H1 (cell line): ENCODE measurements at regions not wholly inside any gene's neighbourhood (a gene's known extent, or its start where the extent isn't known, plus 50 kb on each side); places are given as distances from the start of the nearest gene placed in this dataset.

Experiments used
- CTCF ChIA-PET: fragments of 300-600 bp; sonication (Branson Sonifier 250); formaldehyde crosslinking; loops from one replicate; lab custom pipeline; 2021; ENCODE audit not compliant: partially characterized antibody; lab: Charles Lee
- POLR2A ChIA-PET: fragments of 300-600 bp; sonication (Branson Sonifier 250); formaldehyde crosslinking; loops from one replicate; lab custom pipeline; 2021; ENCODE audit warnings: inconsistent platforms; ENCODE audit not compliant: partially characterized antibody; lab: Charles Lee
- DNase-seq, 2 experiments: peaks; one replicate each; pipeline versions ENCODE4 v3.0.0 to v3.0.0-alpha.2; 2010 to 2022; ENCODE audit warnings: low spot score in 2 of 2, low read depth in 1 of 2, mixed read lengths in 1 of 2
- FAIRE-seq: peaks from 2 replicates; lab custom pipeline; 2011; peaks lifted over from hg19 to GRCh38; lab: Jason Lieb, UNC
- H2AFZ ChIP-seq: 2 replicates; pipeline ENCODE4 v1.8.1; 2012; ENCODE audit warnings: low read length, inconsistent platforms
- H2AK5ac ChIP-seq: 2 replicates; pipeline ENCODE4 v1.6.1; 2013; ENCODE audit warnings: low read depth, low read length
- H2BK120ac ChIP-seq: replicated peaks from 2 replicates; pipeline ENCODE3; 2013; ENCODE audit warnings: low read depth, low read length, inconsistent platforms
- H2BK12ac ChIP-seq: 2 replicates; pipeline ENCODE4 v1.6.1; 2013; ENCODE audit warnings: low read depth, low read length
- H2BK15ac ChIP-seq: 2 replicates; pipeline ENCODE4 v1.6.1; 2013; ENCODE audit warnings: low read length
- H2BK20ac ChIP-seq: 2 replicates; pipeline ENCODE4 v1.6.1; 2013; ENCODE audit warnings: low read length
- H2BK5ac ChIP-seq: 2 replicates; pipeline ENCODE4 v1.6.1; 2013; ENCODE audit warnings: low read depth, low read length
- H3K14ac ChIP-seq: 2 replicates; pipeline ENCODE4 v1.6.1; 2013; ENCODE audit warnings: inconsistent platforms; ENCODE audit not compliant: insufficient read length
- H3K18ac ChIP-seq: 2 replicates; pipeline ENCODE4 v1.6.1; 2013; ENCODE audit warnings: low read length; ENCODE audit errors: extremely low read depth
- H3K23ac ChIP-seq: 2 replicates; pipeline ENCODE4 v1.6.1; 2013; ENCODE audit warnings: inconsistent platforms; ENCODE audit not compliant: insufficient read length
- H3K23me2 ChIP-seq: 2 replicates; pipeline ENCODE4 v1.6.1; 2013; ENCODE audit warnings: low read depth, low read length
- H3K27ac ChIP-seq: 2 replicates; pipeline ENCODE4 v1.6.1; 2011; ENCODE audit warnings: low read depth, low read length, inconsistent platforms
- H3K27me3 ChIP-seq, 4 experiments: replicated peaks in 1 of 4; 1 replicate in 1 of 4; 2 replicates in 3 of 4; pipeline versions ENCODE4 v1.6.1 to v1.8.1; 2011 to 2013; ENCODE audit warnings: low read length in 3 of 4, mild to moderate bottlenecking in 3 of 4, inconsistent platforms in 2 of 4, mixed read lengths in 2 of 4, moderate library complexity in 1 of 4; ENCODE audit not compliant: control insufficient read depth in 3 of 4, insufficient read depth in 3 of 4; ENCODE audit errors: extremely low read depth in 1 of 4
- H3K36me3 ChIP-seq, 4 experiments: 2 replicates each; pipeline versions ENCODE4 v1.6.1 to v1.8.1; 2011 to 2013; ENCODE audit warnings: mild to moderate bottlenecking in 4 of 4, low read length in 3 of 4, moderate library complexity in 2 of 4, control low read depth in 1 of 4, inconsistent platforms in 1 of 4; ENCODE audit not compliant: insufficient read depth in 4 of 4, control insufficient read depth in 2 of 4
- H3K4ac ChIP-seq: replicated peaks from 2 replicates; pipeline ENCODE3; 2013; ENCODE audit warnings: low read length, low read depth, mixed read lengths, inconsistent platforms; ENCODE audit not compliant: insufficient read length
- H3K4me1 ChIP-seq, 4 experiments: replicated peaks in 1 of 4; 1 replicate in 1 of 4; 2 replicates in 3 of 4; pipeline versions ENCODE4 v1.6.1 to v1.8.1; 2011 to 2013; ENCODE audit warnings: low read length in 3 of 4, inconsistent platforms in 2 of 4, mixed read lengths in 1 of 4; ENCODE audit not compliant: insufficient read depth in 4 of 4, control insufficient read depth in 3 of 4
- H3K4me2 ChIP-seq, 2 experiments: 2 replicates each; pipeline versions ENCODE4 v1.6.1 to v1.8.1; 2011 to 2013; ENCODE audit warnings: low read depth in 2 of 2, low read length in 2 of 2, control low read depth in 1 of 2, inconsistent platforms in 1 of 2, mild to moderate bottlenecking in 1 of 2; ENCODE audit not compliant: insufficient read depth in 1 of 2
- H3K4me3 ChIP-seq, 4 experiments: fragments of 200-600, 300-600 bp in 1 of 4; sonication (generic), shearing (Covaris generic), sonication (Bioruptor Twin) in 1 of 4; 2 replicates each; pipeline versions ENCODE4 v1.5.1 to v1.8.1; 2011 to 2016; ENCODE audit warnings: low read length in 4 of 4, low read depth in 3 of 4, control low read depth in 2 of 4, inconsistent platforms in 2 of 4, mild to moderate bottlenecking in 2 of 4, mixed read lengths in 1 of 4, moderate library complexity in 1 of 4; ENCODE audit not compliant: insufficient read depth in 2 of 4; ENCODE audit errors: extremely low read depth in 1 of 4
- H3K56ac ChIP-seq: replicated peaks from 2 replicates; pipeline ENCODE3; 2013; ENCODE audit warnings: low read depth, mild to moderate bottlenecking, mixed read lengths, low read length, inconsistent platforms; ENCODE audit not compliant: insufficient read length
- H3K79me1 ChIP-seq: 2 replicates; pipeline ENCODE4 v1.6.1; 2013; ENCODE audit warnings: low read depth, low read length, control low read depth
- H3K79me2 ChIP-seq, 2 experiments: 2 replicates each; pipeline versions ENCODE4 v1.6.1 to v1.8.1; 2012 to 2013; ENCODE audit warnings: low read length in 2 of 2, mild to moderate bottlenecking in 2 of 2, inconsistent platforms in 1 of 2; ENCODE audit not compliant: insufficient read depth in 2 of 2, control insufficient read depth in 1 of 2
- H3K9ac ChIP-seq, 4 experiments: replicated peaks in 1 of 4; 1 replicate in 1 of 4; 2 replicates in 3 of 4; pipeline versions ENCODE4 v1.6.1 to v1.8.1; 2011 to 2013; ENCODE audit warnings: low read depth in 3 of 4, low read length in 3 of 4, control low read depth in 2 of 4, mild to moderate bottlenecking in 2 of 4, moderate library complexity in 2 of 4, inconsistent platforms in 1 of 4; ENCODE audit errors: extremely low read depth in 1 of 4
- H3K9me3 ChIP-seq, 2 experiments: 2 replicates each; pipeline versions ENCODE4 v1.6.1 to v1.8.1; 2012 to 2013; ENCODE audit warnings: mild to moderate bottlenecking in 2 of 2, moderate library complexity in 2 of 2, control low read depth in 1 of 2, inconsistent platforms in 1 of 2, low read depth in 1 of 2, low read length in 1 of 2, mixed read lengths in 1 of 2; ENCODE audit not compliant: insufficient read depth in 2 of 2
- H4K20me1 ChIP-seq, 2 experiments: replicated peaks in 1 of 2; 2 replicates each; pipeline versions ENCODE3 to v1.8.1; 2011 to 2013; ENCODE audit warnings: inconsistent platforms in 2 of 2, low read length in 2 of 2, mild to moderate bottlenecking in 1 of 2; ENCODE audit not compliant: insufficient read depth in 2 of 2, control insufficient read depth in 1 of 2
- H4K5ac ChIP-seq: 2 replicates; pipeline ENCODE4 v1.6.1; 2013; ENCODE audit warnings: low read length, low read depth, mixed read lengths, inconsistent platforms; ENCODE audit not compliant: insufficient read length
- H4K8ac ChIP-seq: 2 replicates; pipeline ENCODE4 v1.8.0; 2013; ENCODE audit warnings: mild to moderate bottlenecking, moderate library complexity, low read length, inconsistent platforms; ENCODE audit not compliant: insufficient read depth; ENCODE audit errors: extremely low read depth
- H4K91ac ChIP-seq: replicated peaks from 2 replicates; pipeline ENCODE3; 2013; ENCODE audit warnings: low read length, mixed read lengths, inconsistent platforms; ENCODE audit not compliant: insufficient read length
- BACH1 ChIP-seq: IDR thresholded peaks from 2 replicates; pipeline ENCODE4 v1.6.1; 2012; ENCODE audit warnings: low read length, improper control_type of control experiment
- CBX5 ChIP-seq: fragments of 300-800, 300-1000 bp; sonication (generic); IDR thresholded peaks from 2 replicates; pipeline ENCODE4 v1.7.1; 2016; ENCODE audit warnings: antibody characterized with exemption, low read length, low read depth
- GABPA ChIP-seq: IDR thresholded peaks from 2 replicates; pipeline ENCODE4 v1.6.1; 2011; ENCODE audit warnings: mild to moderate bottlenecking, low read length, moderate library complexity, borderline replicate concordance; ENCODE audit not compliant: insufficient read depth
- NRF1 ChIP-seq: IDR thresholded peaks from 2 replicates; pipeline ENCODE4 v1.6.1; 2011; ENCODE audit warnings: mild to moderate bottlenecking, low read depth, low read length, improper control_type of control experiment
- SAP30 ChIP-seq: fragments of 300-600 bp; sonication (generic); IDR thresholded peaks from 2 replicates; pipeline ENCODE4 v1.7.1; 2012; ENCODE audit warnings: low read length, moderate library complexity, mild to moderate bottlenecking, inconsistent platforms; ENCODE audit not compliant: insufficient read depth, insufficient replicate concordance
- SP1 ChIP-seq: IDR thresholded peaks from 2 replicates; pipeline ENCODE4 v1.6.1; 2011; ENCODE audit warnings: low read depth, low read length
- TBP ChIP-seq: IDR thresholded peaks from 2 replicates; pipeline ENCODE4 v1.6.1; 2011; ENCODE audit warnings: low read depth, low read length, improper control_type of control experiment
- TCF12 ChIP-seq: IDR thresholded peaks from 2 replicates; pipeline ENCODE4 v1.6.1; 2011; ENCODE audit warnings: low read depth, mild to moderate bottlenecking, low read length
- ZNF274 ChIP-seq: IDR thresholded peaks from 2 replicates; pipeline ENCODE4 v1.7.0; 2012; ENCODE audit warnings: low read length, borderline replicate concordance; ENCODE audit errors: extremely low read depth
- WGBS, 2 experiments: shearing (Covaris generic) in 1 of 2; methylation state at CpG; one replicate each; pipeline versions ENCODE4 v1.1.6 to v1.1.7; 2013 to 2015; ENCODE audit warnings: low lambda C conversion rate in 2 of 2, mixed read lengths in 2 of 2, inconsistent platforms in 1 of 2, low coverage in 1 of 2, missing lambda C conversion rate in 1 of 2; ENCODE audit not compliant: insufficient replicate concordance in 2 of 2, insufficient coverage in 1 of 2, insufficient read length in 1 of 2; ENCODE audit errors: extremely low coverage in 1 of 2, missing lambda C conversion rate in 1 of 2; 5-methylcytosine and 5-hydroxymethylcytosine counted together
- TF ChIP-seq, protein P1 (sequence below): IDR thresholded peaks from 2 replicates; pipeline ENCODE4 v1.6.1; 2011; ENCODE audit warnings: low read depth, mild to moderate bottlenecking, low read length; ENCODE audit not compliant: insufficient read depth
- TF ChIP-seq, protein P2 (sequence below): IDR thresholded peaks from 2 replicates; pipeline ENCODE4 v1.6.1; 2012; ENCODE audit warnings: inconsistent platforms

DNA sequence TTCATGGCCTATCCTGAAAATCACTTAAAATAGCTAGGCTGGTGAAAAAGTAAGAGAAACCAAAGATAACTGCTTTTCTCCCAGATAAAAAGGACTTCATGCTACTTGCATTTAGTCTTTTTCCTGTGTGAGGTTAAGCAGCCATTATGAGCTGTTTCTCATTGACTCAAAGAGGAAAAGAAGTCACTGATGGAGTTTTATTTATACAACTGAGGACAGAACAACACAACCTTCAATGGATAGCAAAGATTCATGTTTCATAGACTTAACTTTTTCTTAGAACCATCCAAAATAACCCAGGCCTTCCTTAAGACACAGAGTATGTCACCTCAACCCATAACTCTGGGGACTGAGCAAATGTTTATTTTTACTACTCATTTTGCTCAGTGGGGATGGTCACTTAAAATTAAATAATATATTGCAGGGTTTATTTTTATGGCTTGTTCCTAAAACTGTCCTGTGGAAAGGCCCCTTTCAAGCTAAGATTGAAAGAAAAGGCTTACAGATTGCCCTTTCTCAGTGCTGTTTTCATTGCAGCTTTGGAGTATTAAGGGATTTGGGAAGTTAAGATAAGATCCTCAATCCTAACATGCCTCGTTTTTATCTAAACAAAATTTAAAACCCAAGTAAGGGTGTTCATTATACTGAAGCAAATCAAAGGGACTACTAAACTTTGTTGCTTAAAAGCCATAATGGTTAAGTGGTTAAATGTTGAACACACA is 252.6 kb upstream of the MAD2L1 start:
- H2AFZ ChIP-seq, result no peak overlapping the region
- H3K18ac ChIP-seq, result no peak overlapping the region
- no peaks in the 10 kb centered on the region for H3K4me1 ChIP-seq
- H3K4me3 ChIP-seq, result no peak overlapping the region
- no peak overlapping the region for H3K9ac ChIP-seq
- H4K91ac ChIP-seq, result no peak overlapping the region
- no peak overlapping the region for H2BK120ac ChIP-seq
- H3K27me3 ChIP-seq, result no peaks in the 10 kb centered on the region
- no peak overlapping the region for H4K5ac ChIP-seq
- 82% methylated on average over 1 of the region's 1 CpG; no CpG with 5 or more reads in 1 of the 2 experiments for WGBS, 2 experiments
- no peak overlapping the region for H2BK5ac ChIP-seq
- H2BK12ac ChIP-seq, result no peak overlapping the region
- no peak overlapping the region for H2AK5ac ChIP-seq
- no peaks in the 10 kb centered on the region for H3K79me1 ChIP-seq
- FAIRE-seq (no peak), DNase-seq (no peak)
- H3K14ac ChIP-seq, result no peak overlapping the region
- POLR2A ChIA-PET, result no interaction called here
- H3K56ac ChIP-seq, result no peak overlapping the region
- H3K79me2 ChIP-seq, result no peaks in the 10 kb centered on the region
- H3K23me2 ChIP-seq, result no peaks in the 10 kb centered on the region
- H3K27ac ChIP-seq, result no peak overlapping the region
- no peaks in the 10 kb centered on the region for H3K36me3 ChIP-seq
- H3K4ac ChIP-seq, result no peak overlapping the region
- no peak overlapping the region for H3K4me2 ChIP-seq
- H4K8ac ChIP-seq, result no peak overlapping the region
- TF ChIP-seq TCF12, result no peak
- TF ChIP-seq NRF1, result no peak
- no peak for TF ChIP-seq SP1
- TF ChIP-seq, protein P1, sequence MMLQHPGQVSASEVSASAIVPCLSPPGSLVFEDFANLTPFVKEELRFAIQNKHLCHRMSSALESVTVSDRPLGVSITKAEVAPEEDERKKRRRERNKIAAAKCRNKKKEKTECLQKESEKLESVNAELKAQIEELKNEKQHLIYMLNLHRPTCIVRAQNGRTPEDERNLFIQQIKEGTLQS, result no peak
- TF ChIP-seq CBX5, result no peak
- no peak for TF ChIP-seq SAP30
- TF ChIP-seq BACH1, result no peak
- TF ChIP-seq, protein P2, sequence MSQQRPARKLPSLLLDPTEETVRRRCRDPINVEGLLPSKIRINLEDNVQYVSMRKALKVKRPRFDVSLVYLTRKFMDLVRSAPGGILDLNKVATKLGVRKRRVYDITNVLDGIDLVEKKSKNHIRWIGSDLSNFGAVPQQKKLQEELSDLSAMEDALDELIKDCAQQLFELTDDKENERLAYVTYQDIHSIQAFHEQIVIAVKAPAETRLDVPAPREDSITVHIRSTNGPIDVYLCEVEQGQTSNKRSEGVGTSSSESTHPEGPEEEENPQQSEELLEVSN, result no peak
- no peak for TF ChIP-seq GABPA
- TF ChIP-seq TBP, result no peak
- no peak for TF ChIP-seq ZNF274
- no peaks in the 10 kb centered on the region for H4K20me1 ChIP-seq
- H2BK20ac ChIP-seq, result no peak overlapping the region
- CTCF ChIA-PET, result no interaction called here
- no peak overlapping the region for H2BK15ac ChIP-seq
- H3K9me3 ChIP-seq, result no peaks in the 10 kb centered on the region
- no peak overlapping the region for H3K23ac ChIP-seq
